Esophagus muscularis mucosa (tissue), 4 donors: ENCODE measurements at regions not wholly inside any gene's neighbourhood (a gene's known extent, or its start where the extent isn't known, plus 50 kb on each side); places are given as distances from the start of the nearest gene placed in this dataset.

Source experiments
- DNase-seq: peaks from one replicate; pipeline ENCODE4 v3.0.0-alpha.2; 2017; ENCODE audit errors: extremely low spot score
- H3K27ac ChIP-seq, 4 donors: fragments of 200-600 bp; sonication (generic); replicated peaks in 1 of 4; 1 replicate in 3 of 4; 2 replicates in 1 of 4; pipeline ENCODE4 v1.5.1; 2016 to 2019; ENCODE audit warnings: mild to moderate bottlenecking in 1 of 4
- H3K27me3 ChIP-seq, 4 donors: fragments of 200-600 bp; sonication (generic); one replicate each; pipeline versions ENCODE4 v1.5.1 to v1.6.0; 2016 to 2019
- H3K36me3 ChIP-seq, 4 donors: fragments of 200-600 bp; sonication (generic); one replicate each; pipeline ENCODE4 v1.5.1; 2016 to 2019
- H3K4me1 ChIP-seq, 4 donors: fragments of 200-600 bp; sonication (generic); one replicate each; pipeline ENCODE4 v1.5.1; 2016 to 2019
- H3K4me3 ChIP-seq, 4 donors: fragments of 200-600 bp; sonication (generic); 1 replicate in 2 of 4; 2 replicates in 2 of 4; pipeline ENCODE4 v1.5.1; 2016 to 2019; ENCODE audit warnings: mild to moderate bottlenecking in 4 of 4, moderate library complexity in 1 of 4
- H3K9me3 ChIP-seq, 4 donors: fragments of 200-600 bp; sonication (generic); 1 replicate in 3 of 4; 2 replicates in 1 of 4; pipeline ENCODE4 v1.5.1; 2016 to 2019
- EP300 ChIP-seq: sonication (generic); formaldehyde crosslinking; IDR thresholded peaks from one replicate; pipeline ENCODE4 v1.6.1; 2017; ENCODE audit warnings: antibody characterized with exemption
- POLR2A ChIP-seq: fragments of 450-650 bp; IDR thresholded peaks from one replicate; pipeline ENCODE4 v1.6.1; 2017; ENCODE audit warnings: antibody characterized with exemption, moderate library complexity, mild to moderate bottlenecking, low read depth
- POLR2AphosphoS5 ChIP-seq, 2 donors: sonication (generic); formaldehyde crosslinking; IDR thresholded peaks; one replicate each; pipeline ENCODE4 v1.6.1; 2017; ENCODE audit warnings: antibody characterized with exemption in 2 of 2
- WGBS: methylation state at CpG from one replicate; pipeline ENCODE4 v1.1.5; 2018; 5-methylcytosine and 5-hydroxymethylcytosine counted together
- intact Hi-C: fragments of 100-400 bp; cut with DNase I; formaldehyde crosslinking; loops from one replicate; pipeline ENCODE4 v1.15.1; 2023
- TF ChIP-seq, protein P1 (sequence below), 3 experiments: fragments of 200-600 bp in 2 of 3; fragments of 450-650 bp in 1 of 3; sonication (generic) in 2 of 3; IDR thresholded peaks; one replicate each; pipeline ENCODE4 v1.5.1; 2017 to 2019; ENCODE audit warnings: antibody characterized with exemption in 3 of 3, mild to moderate bottlenecking in 2 of 3, moderate library complexity in 1 of 3

DNA sequence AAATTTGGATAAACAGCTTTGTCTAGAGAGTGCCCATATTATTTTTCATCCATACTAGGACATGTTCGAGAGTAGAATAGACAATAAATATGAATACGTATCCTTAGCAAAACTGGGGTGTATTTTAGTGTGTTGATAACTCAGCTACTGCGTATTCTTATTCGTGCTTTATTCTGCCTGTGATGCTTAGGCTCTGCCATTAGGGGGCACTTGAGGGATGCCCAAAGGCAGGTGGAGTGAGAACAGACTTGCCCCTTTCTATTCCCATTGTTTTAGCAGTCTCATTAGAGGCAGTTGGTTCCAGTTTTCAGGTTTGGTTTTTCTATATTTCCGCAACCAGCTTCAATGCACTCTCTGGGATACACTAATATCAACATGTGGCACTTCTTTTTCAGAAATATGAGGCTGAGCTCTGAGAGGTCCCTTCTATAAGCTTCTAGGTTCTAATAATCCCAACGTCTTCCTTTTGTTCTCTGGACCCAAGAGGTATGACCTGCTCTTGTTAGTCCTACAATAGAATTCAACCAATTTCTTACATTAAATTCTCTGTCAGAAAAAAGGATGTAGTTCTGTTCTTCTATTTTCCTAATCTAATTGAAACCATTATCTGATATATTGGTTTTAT lies 985.7 kb upstream of the FBXO33 start:
- H3K27ac ChIP-seq: no peak overlapping the region
- DNase-seq: no peak
- no peaks in the 10 kb centered on the region for H3K27me3 ChIP-seq
- TF ChIP-seq EP300 (no peak), POLR2A (no peak), POLR2AphosphoS5 (IDR thresholded peaks at IDR 0.05) (no peak)
- TF ChIP-seq, protein P1, sequence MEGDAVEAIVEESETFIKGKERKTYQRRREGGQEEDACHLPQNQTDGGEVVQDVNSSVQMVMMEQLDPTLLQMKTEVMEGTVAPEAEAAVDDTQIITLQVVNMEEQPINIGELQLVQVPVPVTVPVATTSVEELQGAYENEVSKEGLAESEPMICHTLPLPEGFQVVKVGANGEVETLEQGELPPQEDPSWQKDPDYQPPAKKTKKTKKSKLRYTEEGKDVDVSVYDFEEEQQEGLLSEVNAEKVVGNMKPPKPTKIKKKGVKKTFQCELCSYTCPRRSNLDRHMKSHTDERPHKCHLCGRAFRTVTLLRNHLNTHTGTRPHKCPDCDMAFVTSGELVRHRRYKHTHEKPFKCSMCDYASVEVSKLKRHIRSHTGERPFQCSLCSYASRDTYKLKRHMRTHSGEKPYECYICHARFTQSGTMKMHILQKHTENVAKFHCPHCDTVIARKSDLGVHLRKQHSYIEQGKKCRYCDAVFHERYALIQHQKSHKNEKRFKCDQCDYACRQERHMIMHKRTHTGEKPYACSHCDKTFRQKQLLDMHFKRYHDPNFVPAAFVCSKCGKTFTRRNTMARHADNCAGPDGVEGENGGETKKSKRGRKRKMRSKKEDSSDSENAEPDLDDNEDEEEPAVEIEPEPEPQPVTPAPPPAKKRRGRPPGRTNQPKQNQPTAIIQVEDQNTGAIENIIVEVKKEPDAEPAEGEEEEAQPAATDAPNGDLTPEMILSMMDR (IDR thresholded peaks at IDR 0.05): peak in 2 of 3 experiments; percentile 14 to 31
- H3K9me3 ChIP-seq: no peaks in the 10 kb centered on the region
- intact Hi-C loops: no loop called here
- WGBS: 53% methylated on average over 6 of the region's 6 CpGs
- no peaks in the 10 kb centered on the region for H3K4me1 ChIP-seq
- H3K4me3 ChIP-seq: no peak overlapping the region
- no peaks in the 10 kb centered on the region for H3K36me3 ChIP-seq

DNA sequence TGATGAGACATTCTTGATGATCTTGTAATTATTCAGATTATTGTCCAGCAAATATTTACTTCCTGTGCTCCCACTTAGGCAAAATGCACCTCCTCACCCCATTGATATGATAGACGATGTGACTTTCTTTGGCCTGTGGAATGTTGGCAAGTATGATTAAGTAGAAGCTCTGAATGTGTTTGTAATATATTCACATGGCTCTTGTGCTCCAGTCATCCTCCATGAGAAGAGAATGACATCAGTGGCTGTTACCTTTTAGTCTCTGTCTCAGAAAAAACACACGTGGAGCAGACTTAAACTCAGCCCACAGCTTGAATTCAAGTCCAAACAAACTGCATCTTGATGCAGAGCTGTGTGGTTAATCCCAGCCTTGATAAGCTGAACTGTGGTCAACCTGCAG lies 984.3 kb upstream of the FBXO33 start:
- H3K27me3 ChIP-seq: no peaks in the 10 kb centered on the region
- intact Hi-C loops: no loop called here
- no peaks in the 10 kb centered on the region for H3K4me1 ChIP-seq
- H3K4me3 ChIP-seq: no peak overlapping the region
- no peak for TF ChIP-seq EP300
- no peak for TF ChIP-seq POLR2AphosphoS5 (IDR thresholded peaks at IDR 0.05)
- TF ChIP-seq, protein P1 (IDR thresholded peaks at IDR 0.05): no peak
- TF ChIP-seq POLR2A: no peak
- no peaks in the 10 kb centered on the region for H3K36me3 ChIP-seq
- DNase-seq: no peak
- H3K9me3 ChIP-seq: no peaks in the 10 kb centered on the region
- WGBS: 40% methylated on average over 2 of the region's 2 CpGs
- H3K27ac ChIP-seq: no peak overlapping the region

DNA sequence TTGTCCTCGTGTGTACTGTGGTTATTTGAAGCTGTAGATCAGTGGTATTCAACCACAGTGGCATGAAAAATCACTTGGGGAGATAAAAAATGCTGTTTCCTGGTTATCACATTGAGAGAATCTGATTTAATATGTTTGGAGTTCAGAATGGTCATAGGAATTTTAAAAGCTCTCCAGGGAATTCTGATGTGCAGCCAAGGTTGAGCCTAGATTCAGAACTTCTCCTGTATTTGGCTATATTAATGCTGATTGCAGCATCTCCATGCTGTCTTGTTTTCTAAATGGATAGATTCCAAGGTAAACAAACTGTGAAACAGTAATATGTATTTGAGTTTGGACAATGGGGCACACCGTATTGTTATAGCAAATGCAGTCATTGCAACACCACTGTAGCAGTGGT lies 982.2 kb upstream of the FBXO33 start:
- Histone ChIP-seq H3K4me3 (no peak overlapping the region), H3K27me3 (no peaks in the 10 kb centered on the region), H3K4me1 (no peaks in the 10 kb centered on the region), H3K27ac (no peak overlapping the region), H3K9me3 (no peaks in the 10 kb centered on the region), H3K36me3 (no peaks in the 10 kb centered on the region)
- no peak for DNase-seq
- TF ChIP-seq POLR2AphosphoS5 (IDR thresholded peaks at IDR 0.05) (no peak), POLR2A (no peak), EP300 (no peak)
- TF ChIP-seq, protein P1 (IDR thresholded peaks at IDR 0.05): no peak
- WGBS: 65% methylated on average over 2 of the region's 2 CpGs
- intact Hi-C loops: no loop called here

DNA sequence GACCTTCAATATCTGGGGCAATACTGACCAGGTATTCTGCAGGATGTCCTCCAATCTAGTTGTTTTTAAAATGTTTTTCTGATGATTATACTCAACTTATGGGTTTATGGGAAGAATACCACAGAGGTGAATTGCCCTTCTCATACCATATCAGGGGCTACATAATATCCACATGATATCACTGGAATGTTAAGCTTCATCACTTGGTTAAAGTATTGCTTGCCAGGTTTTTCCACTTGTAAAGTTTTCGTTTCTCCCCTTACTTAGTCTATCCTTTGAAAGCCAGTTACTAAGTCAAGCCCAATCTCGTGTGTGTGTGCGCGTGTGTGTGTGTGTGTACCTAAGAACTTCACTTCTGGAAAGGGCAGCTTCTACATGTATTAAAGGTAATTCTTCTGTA lies 980.9 kb upstream of the FBXO33 start:
- DNase-seq: no peak
- Histone ChIP-seq H3K36me3 (no peaks in the 10 kb centered on the region), H3K4me1 (no peaks in the 10 kb centered on the region), H3K4me3 (no peak overlapping the region), H3K27me3 (no peaks in the 10 kb centered on the region), H3K27ac (no peak overlapping the region), H3K9me3 (no peaks in the 10 kb centered on the region)
- TF ChIP-seq, protein P1 (IDR thresholded peaks at IDR 0.05): no peak
- TF ChIP-seq EP300 (no peak), POLR2AphosphoS5 (IDR thresholded peaks at IDR 0.05) (no peak), POLR2A (no peak)
- intact Hi-C loops: no loop called here
- WGBS: 57% methylated on average over 4 of the region's 4 CpGs

DNA sequence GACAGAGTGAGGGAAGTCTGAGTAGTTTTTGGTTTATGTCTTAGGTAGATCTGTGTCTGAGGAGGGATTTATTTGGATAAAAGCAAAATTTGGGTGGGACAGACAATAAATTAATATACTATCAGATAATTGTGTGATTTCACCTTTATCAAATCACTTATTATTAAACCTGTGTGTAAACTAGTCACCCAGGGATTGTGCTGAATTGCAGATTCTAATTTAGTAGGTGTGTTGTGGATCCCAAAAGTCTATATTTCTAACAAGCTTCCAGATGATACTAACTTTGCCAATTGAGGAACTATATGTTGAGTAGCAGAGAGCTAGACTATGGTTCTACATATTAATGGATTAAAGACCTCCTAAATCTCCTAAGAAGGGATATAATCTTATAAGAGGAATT lies 978.5 kb upstream of the FBXO33 start:
- H3K36me3 ChIP-seq: no peaks in the 10 kb centered on the region
- no peak for TF ChIP-seq POLR2A
- TF ChIP-seq, protein P1 (IDR thresholded peaks at IDR 0.05): no peak
- TF ChIP-seq POLR2AphosphoS5 (IDR thresholded peaks at IDR 0.05): no peak
- no peak for TF ChIP-seq EP300
- intact Hi-C loops: no loop called here
- H3K9me3 ChIP-seq: no peaks in the 10 kb centered on the region
- no peak overlapping the region for H3K4me3 ChIP-seq
- DNase-seq: no peak
- H3K27ac ChIP-seq: no peak overlapping the region
- H3K27me3 ChIP-seq: no peaks in the 10 kb centered on the region
- H3K4me1 ChIP-seq: no peaks in the 10 kb centered on the region
